Smooth muscle cell (in vitro differentiated cells): ENCODE measurements at regions not wholly inside any gene's neighbourhood (a gene's known extent, or its start where the extent isn't known, plus 50 kb on each side); places are given as distances from the start of the nearest gene placed in this dataset.

ENCODE experiments used
- DNase-seq: peaks from one replicate; lab custom pipeline; 2025; ENCODE audit not compliant: unreplicated experiment; lab: John Stamatoyannopoulos, UW
- H2AFZ ChIP-seq: fragments of 200-600 bp; sonication (generic); 2 replicates; pipeline ENCODE4 v1.6.0; 2016; ENCODE audit warnings: antibody characterized with exemption, low read depth, mild to moderate bottlenecking
- H3F3A ChIP-seq: fragments of 200-600 bp; sonication (generic); 2 replicates; pipeline ENCODE4 v1.6.0; 2017; ENCODE audit warnings: antibody characterized with exemption, low read depth
- H3K27ac ChIP-seq: fragments of 200-600 bp; sonication (generic); 2 replicates; pipeline ENCODE4 v1.5.1; 2016; ENCODE audit warnings: low read depth, mild to moderate bottlenecking
- H3K27me3 ChIP-seq: fragments of 200-600 bp; sonication (generic); 2 replicates; pipeline ENCODE4 v1.6.1; 2016; ENCODE audit warnings: low read depth, mild to moderate bottlenecking
- H3K36me3 ChIP-seq: fragments of 200-600 bp; sonication (generic); 2 replicates; pipeline ENCODE4 v1.5.1; 2016; ENCODE audit warnings: low read depth
- H3K4me1 ChIP-seq: fragments of 200-600 bp; sonication (generic); 2 replicates; pipeline ENCODE4 v1.5.1; 2016; ENCODE audit warnings: low read depth
- H3K4me2 ChIP-seq: fragments of 200-600 bp; sonication (generic); 2 replicates; pipeline ENCODE4 v1.6.0; 2016; ENCODE audit warnings: mild to moderate bottlenecking
- H3K4me3 ChIP-seq: fragments of 200-600 bp; sonication (generic); 2 replicates; pipeline ENCODE4 v1.5.1; 2016; ENCODE audit warnings: mild to moderate bottlenecking
- H3K79me2 ChIP-seq: fragments of 200-600 bp; sonication (generic); 2 replicates; pipeline ENCODE4 v1.6.0; 2016; ENCODE audit warnings: low read depth, mild to moderate bottlenecking
- H3K9ac ChIP-seq: fragments of 200-600 bp; sonication (generic); 2 replicates; pipeline ENCODE4 v1.6.0; 2016; ENCODE audit warnings: low read depth
- H3K9me3 ChIP-seq: fragments of 200-600 bp; sonication (generic); replicated peaks from 2 replicates; pipeline ENCODE4 v1.5.1; 2016; ENCODE audit warnings: low read depth
- H4K20me1 ChIP-seq: fragments of 200-600 bp; sonication (generic); 2 replicates; pipeline ENCODE4 v1.6.0; 2016; ENCODE audit warnings: low read depth
- CTCF ChIP-seq: fragments of 200-600 bp; sonication (generic); IDR thresholded peaks from 2 replicates; pipeline ENCODE4 v1.5.1; 2017; ENCODE audit warnings: borderline replicate concordance, mild to moderate bottlenecking, antibody characterized with exemption; ENCODE audit not compliant: insufficient read depth, poor library complexity, severe bottlenecking
- WGBS: methylation state at CpG from one replicate; pipeline ENCODE4 v1.1.7; 2016; ENCODE audit warnings: low lambda C conversion rate; 5-methylcytosine and 5-hydroxymethylcytosine counted together

- H3K9ac ChIP-seq = no peak overlapping the region
- no peak for TF ChIP-seq CTCF
- no peak overlapping the region for H3K4me2 ChIP-seq
- no peaks in the 10 kb centered on the region for H3K9me3 ChIP-seq
- no peaks in the 10 kb centered on the region for H3K79me2 ChIP-seq
- no peaks in the 10 kb centered on the region for H3K36me3 ChIP-seq
- no peak overlapping the region for H2AFZ ChIP-seq
- H3K27me3 ChIP-seq = no peaks in the 10 kb centered on the region
- H4K20me1 ChIP-seq = no peaks in the 10 kb centered on the region
- H3K4me3 ChIP-seq = no peak overlapping the region
- no peaks in the 10 kb centered on the region for H3F3A ChIP-seq
- 58% methylated on average over 5 of the region's 5 CpGs for WGBS
- peak overlapping the region; percentile 7 for H3K27ac ChIP-seq
- H3K4me1 ChIP-seq = no peaks in the 10 kb centered on the region
- no peak for DNase-seq
Measured at GRCh38 chr15:35320158-35320780, 225.7 kb downstream of the DPH6 start.

GRCh38 chr15:35319354-35319753 is 226.6 kb downstream of the DPH6 start:
- Histone ChIP-seq H3K9ac (no peak overlapping the region), H4K20me1 (no peaks in the 10 kb centered on the region), H3K4me3 (no peak overlapping the region), H3K27me3 (no peaks in the 10 kb centered on the region), H3K27ac (no peak overlapping the region), H3K9me3 (no peaks in the 10 kb centered on the region), H3F3A (no peaks in the 10 kb centered on the region), H2AFZ (no peak overlapping the region), H3K4me2 (no peak overlapping the region), H3K4me1 (no peaks in the 10 kb centered on the region), H3K36me3 (no peaks in the 10 kb centered on the region), H3K79me2 (no peaks in the 10 kb centered on the region)
- no peak for DNase-seq
- WGBS = 62% methylated on average over 8 of the region's 8 CpGs
- no peak for TF ChIP-seq CTCF

- H3K4me1 ChIP-seq = no peaks in the 10 kb centered on the region
- H3K4me3 ChIP-seq = no peak overlapping the region
- H3K36me3 ChIP-seq = no peaks in the 10 kb centered on the region
- H3K9ac ChIP-seq = no peak overlapping the region
- no peak for TF ChIP-seq CTCF
- no peaks in the 10 kb centered on the region for H4K20me1 ChIP-seq
- DNase-seq = no peak
- H2AFZ ChIP-seq = no peak overlapping the region
- H3K4me2 ChIP-seq = no peak overlapping the region
- no peaks in the 10 kb centered on the region for H3K27me3 ChIP-seq
- H3F3A ChIP-seq = no peaks in the 10 kb centered on the region
- H3K27ac ChIP-seq = no peak overlapping the region
- no peaks in the 10 kb centered on the region for H3K79me2 ChIP-seq
- no peaks in the 10 kb centered on the region for H3K9me3 ChIP-seq
Measured at GRCh38 chr15:35317217-35317616, 228.7 kb downstream of the DPH6 start.

- Histone ChIP-seq H2AFZ (no peak overlapping the region), H3K27ac (no peak overlapping the region), H3K9ac (no peak overlapping the region), H3K4me1 (peaks cover 3% of the 10 kb centered on the region), H3F3A (no peaks in the 10 kb centered on the region), H3K4me3 (no peak overlapping the region), H3K27me3 (no peaks in the 10 kb centered on the region), H3K4me2 (no peak overlapping the region), H3K9me3 (no peaks in the 10 kb centered on the region), H4K20me1 (no peaks in the 10 kb centered on the region), H3K36me3 (no peaks in the 10 kb centered on the region), H3K79me2 (no peaks in the 10 kb centered on the region)
- no peak for TF ChIP-seq CTCF
- WGBS = 73% methylated on average over 1 of the region's 1 CpG
- no peak for DNase-seq
Measured at GRCh38 chr15:35312344-35312743, 227.2 kb upstream of the NANOGP8 start.
